Neural cell (in vitro differentiated cells): ENCODE measurements at regions not wholly inside any gene's neighbourhood (a gene's known extent, or its start where the extent isn't known, plus 50 kb on each side); places are given as distances from the start of the nearest gene placed in this dataset.

ENCODE experiments used
- CTCF ChIP-seq: fragments of 450-650 bp; IDR thresholded peaks from 2 replicates; pipeline ENCODE4 v1.5.1; 2014; ENCODE audit warnings: antibody characterized with exemption, mild to moderate bottlenecking, moderate library complexity; ENCODE audit not compliant: poor library complexity, severe bottlenecking
- EP300 ChIP-seq: fragments of 450-650 bp; conservative IDR thresholded peaks from 2 replicates; pipeline ENCODE4 v1.6.1; 2014; ENCODE audit warnings: antibody characterized with exemption, mild to moderate bottlenecking, moderate library complexity; ENCODE audit not compliant: poor library complexity, severe bottlenecking
- EZH2 ChIP-seq: fragments of 200-600, 300-800 bp; shearing (Covaris generic), sonication (generic); IDR thresholded peaks from 2 replicates; pipeline ENCODE4 v1.6.1; 2014; ENCODE audit warnings: antibody characterized with exemption, low read length, borderline replicate concordance, mild to moderate bottlenecking; ENCODE audit not compliant: insufficient read depth, poor library complexity, severe bottlenecking
- RAD21 ChIP-seq: fragments of 450-650 bp; conservative IDR thresholded peaks from 2 replicates; pipeline ENCODE4 v1.6.1; 2014; ENCODE audit warnings: antibody characterized with exemption, mild to moderate bottlenecking, moderate library complexity

DNA sequence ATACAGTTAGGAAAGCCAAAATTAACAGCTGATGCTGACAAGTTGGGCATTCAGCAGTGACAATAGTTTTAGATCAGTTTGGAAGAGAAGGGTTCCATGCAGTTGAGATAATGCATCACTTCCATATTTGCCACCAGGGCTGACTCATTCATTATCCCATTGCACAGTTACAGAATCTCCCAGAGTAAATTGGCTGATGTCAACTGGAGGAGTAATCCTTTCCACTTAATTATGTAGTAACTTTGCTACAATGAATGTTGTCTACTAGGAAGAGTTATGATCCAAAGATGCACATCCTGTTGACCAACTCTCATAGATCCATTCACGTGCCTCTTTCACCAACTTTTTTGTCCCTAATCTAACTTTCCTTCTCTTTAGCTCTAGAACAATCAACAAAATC is 123.3 kb upstream of the LUZP2 start:
- TF ChIP-seq CTCF (no peak), RAD21 (no peak), EZH2 (no peak), EP300 (no peak)
